CD4-positive, alpha-beta T cell treated with Interleukin-4 for 1 hour (primary cell): ENCODE measurements at regions not wholly inside any gene's neighbourhood (a gene's known extent, or its start where the extent isn't known, plus 50 kb on each side); places are given as distances from the start of the nearest gene placed in this dataset.
"Not testable (repeated sequence)": the region's sequence is repeated elsewhere in the genome, so short reads cannot be mapped to it uniquely, and the experiment has no call there.

Source experiments
- DNase-seq, 2 donors: peaks; one replicate each; pipeline ENCODE4 v3.0.0-alpha.2; 2020 to 2022

DNA sequence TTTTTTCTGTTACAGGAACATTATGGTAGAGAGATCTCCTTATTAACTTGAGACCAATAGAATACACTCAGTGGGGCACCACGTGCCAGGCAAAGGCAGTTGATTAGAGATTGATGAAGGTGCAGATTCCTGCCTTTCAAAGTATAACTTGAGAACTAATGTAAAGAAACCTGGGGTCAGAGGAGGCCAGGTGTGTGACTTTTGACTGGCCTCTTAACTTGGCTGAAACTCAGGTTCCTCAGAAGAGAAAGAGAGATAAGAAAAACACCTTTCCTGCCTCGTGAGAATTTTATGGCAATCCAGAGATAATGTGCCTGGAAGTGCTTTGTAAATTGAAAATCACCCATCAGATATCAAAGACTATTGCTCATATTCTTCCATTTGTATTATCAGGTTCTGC lies 110.7 kb upstream of the GZMB start:
- DNase-seq: no peak

GRCh38 chr14:24741871-24742270 lies 107.9 kb upstream of the GZMB start:
- no peak for DNase-seq

- no peak for DNase-seq
Observed at GRCh38 chr14:24735984-24736630, 102.1 kb upstream of the GZMB start.

DNA sequence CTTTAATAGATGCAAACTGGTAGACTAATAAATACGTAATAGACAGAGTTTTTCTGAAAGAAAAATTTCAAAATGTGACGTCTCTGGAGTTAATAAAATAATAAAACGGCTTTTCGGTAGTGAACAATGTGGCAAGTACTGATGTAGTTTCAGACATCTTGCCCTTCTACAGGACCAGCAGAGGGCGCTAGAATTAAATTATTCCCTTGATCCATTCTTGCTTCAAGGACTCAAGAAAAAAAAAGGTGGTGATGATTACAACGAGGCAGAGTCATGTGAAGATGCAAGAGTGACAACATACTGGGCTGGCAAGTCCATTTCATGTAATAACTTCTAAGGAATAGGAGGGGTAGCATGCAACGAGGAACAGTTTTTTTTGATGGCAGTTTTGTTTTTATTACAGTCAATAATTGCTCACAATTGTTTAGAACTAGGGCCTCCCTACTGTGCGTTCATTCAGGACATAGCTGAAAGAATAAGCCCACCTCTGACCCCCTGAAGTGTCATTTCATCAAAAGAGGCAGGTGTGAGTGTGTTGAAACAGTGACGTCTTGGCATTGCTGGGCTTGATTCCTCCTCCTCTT lies 101.0 kb upstream of the GZMB start:
- DNase-seq: peak in 1 of 2 donors; percentile 48

- no peak for DNase-seq
Observed at GRCh38 chr14:24726480-24726879, 92.5 kb upstream of the GZMB start.

- DNase-seq: no peak
Observed at GRCh38 chr14:24725311-24725710, 91.3 kb upstream of the GZMB start.

DNA sequence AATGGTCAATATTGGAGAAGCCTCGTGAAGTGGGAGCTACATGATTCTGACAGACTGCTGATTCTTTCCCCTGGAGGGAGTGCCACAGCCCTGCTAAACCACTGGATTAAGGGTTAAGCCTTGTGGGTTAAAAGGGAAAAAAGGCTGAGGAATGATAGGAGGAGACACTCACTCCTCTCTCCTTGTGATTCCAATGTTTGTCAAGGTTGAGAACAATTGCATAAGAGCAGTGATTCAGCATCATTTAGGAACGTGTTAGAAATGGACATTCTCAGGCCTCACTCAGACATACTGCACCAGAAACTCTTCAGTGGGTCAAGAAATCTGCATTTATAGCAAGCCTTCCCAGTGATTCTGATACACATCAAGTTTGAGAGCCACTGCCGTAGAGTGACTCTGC lies 87.8 kb upstream of the GZMB start:
- DNase-seq: no peak

DNA sequence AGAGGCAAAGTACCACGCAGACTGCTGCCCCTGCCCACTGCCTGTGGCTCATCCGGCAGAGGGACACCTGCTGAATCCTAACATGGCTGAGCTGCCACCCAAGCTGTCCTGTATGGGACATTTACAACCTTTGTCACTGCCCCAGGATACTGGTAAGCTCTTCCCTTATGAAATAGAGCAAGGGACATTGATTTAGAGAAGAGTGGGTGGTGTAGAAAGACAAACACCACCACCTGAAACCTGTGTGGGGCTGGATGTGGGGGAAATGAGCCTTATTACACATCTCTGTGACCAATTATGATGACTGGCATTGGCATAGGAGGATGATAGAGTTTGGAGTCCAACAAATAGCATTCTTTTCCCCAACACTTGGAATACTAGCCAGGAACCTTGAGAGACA lies 81.2 kb upstream of the GZMB start:
- no peak for DNase-seq

DNA sequence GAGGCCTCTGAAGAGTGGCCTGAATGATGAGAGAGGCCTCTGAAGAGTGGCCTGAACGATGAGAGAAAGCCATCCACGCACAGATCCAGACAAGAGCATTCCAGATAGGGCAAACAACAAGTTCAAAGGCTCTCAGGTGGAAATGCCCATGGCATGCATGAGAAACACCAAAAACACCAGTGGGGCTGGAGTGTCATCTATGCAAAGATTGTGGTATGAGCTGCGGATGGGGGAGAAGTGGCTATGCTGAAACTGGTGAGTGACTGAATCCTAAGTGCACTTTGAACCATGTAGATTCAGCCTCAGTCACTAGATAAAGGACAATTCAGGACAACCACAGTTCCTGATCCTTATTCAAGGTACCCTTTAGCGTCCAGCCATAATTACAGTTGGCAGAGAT lies 79.4 kb upstream of the GZMB start:
- DNase-seq: no peak

DNA sequence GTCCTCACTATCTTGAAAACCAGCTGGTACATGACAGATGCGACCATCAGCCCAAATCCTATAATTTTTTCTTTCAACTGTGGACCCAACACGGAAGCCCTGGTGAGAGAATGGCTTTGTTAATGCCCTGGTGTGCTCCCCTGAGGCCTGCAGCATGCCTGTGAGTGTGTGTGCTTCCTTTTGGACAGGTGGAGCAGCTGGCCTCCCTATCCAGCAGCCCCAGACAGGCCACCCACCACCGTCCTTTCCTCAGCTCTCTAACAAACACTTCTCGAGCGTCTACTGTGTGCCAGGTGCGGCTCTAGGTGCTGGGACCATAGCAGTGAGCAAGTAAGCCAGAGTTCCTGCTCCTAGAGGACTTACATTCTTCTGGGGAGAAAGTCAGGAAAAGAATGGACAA lies 78.9 kb upstream of the GZMB start:
- no peak for DNase-seq

DNA sequence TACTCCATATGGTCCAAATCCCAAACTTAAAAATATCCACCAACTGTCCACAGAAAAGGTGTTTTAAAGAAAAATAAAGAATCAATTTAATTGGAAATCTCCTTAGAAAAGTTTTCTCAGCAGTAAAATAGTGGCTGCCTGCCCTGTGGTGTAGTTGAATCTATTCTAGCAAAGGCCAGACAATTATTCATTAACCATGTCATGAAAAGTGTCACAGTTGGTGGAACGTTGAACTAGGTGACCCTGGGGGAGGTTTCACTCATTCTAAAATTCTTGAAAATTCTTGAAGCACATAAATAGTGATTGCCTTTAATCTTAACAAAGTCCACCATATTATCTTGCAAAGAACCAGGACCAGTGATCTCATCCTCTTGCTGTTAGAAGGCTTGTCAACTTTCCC lies 78.4 kb upstream of the GZMB start:
- no peak for DNase-seq

DNA sequence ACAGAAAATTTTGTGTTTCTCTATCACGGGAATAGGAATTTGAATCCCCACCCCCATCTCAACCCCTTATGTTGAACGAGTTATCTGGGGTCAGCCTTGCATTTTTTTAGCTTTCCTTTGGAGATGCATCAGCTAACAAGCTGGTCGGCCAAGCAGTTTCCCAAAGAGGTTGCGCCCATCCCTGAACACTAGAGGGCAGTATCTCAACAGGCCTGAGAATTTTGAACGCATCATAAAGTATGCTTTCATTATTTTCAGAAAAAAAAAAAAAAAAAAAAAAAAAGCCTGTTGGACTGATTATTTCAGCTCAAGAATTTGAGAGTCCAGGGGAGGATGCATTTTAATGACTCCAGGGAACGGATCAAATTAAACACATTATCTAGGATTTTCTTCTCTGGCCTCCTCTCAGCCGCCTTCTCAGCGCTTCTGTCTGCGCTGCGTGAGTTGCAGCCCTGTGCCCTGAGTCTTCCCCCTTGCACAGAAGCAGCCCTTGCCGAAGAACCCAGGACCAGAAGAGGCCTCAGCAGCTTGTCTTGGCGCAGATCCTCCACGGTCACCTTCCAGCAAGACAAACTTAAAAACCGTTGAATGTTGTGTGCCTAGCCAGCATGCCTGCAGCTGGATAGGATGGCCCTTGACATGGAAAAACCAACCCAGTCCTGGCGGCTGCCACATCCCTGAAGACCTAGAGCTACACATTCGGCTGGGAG lies 76.6 kb upstream of the GZMB start:
- peak; percentile 65 to 72 for DNase-seq

GRCh38 chr14:24708684-24709083 lies 74.7 kb upstream of the GZMB start:
- no peak for DNase-seq

GRCh38 chr14:24706351-24706750 lies 72.4 kb upstream of the GZMB start:
- DNase-seq: no peak

- DNase-seq: no peak
Observed at GRCh38 chr14:24705840-24706239, 71.8 kb upstream of the GZMB start.

- DNase-seq: no peak
Observed at GRCh38 chr14:24701062-24701461, 67.1 kb upstream of the GZMB start.

- DNase-seq: no peak
Observed at GRCh38 chr14:24700511-24700910, 66.5 kb upstream of the GZMB start.

- DNase-seq: no peak
Observed at GRCh38 chr14:24699052-24699451, 65.1 kb upstream of the GZMB start.

GRCh38 chr14:24696280-24696920 lies 62.4 kb upstream of the GZMB start:
- DNase-seq: not testable (repeated sequence)

- DNase-seq: peak; percentile 32 to 55
Observed at GRCh38 chr14:24695265-24696241, 61.6 kb upstream of the GZMB start.

DNA sequence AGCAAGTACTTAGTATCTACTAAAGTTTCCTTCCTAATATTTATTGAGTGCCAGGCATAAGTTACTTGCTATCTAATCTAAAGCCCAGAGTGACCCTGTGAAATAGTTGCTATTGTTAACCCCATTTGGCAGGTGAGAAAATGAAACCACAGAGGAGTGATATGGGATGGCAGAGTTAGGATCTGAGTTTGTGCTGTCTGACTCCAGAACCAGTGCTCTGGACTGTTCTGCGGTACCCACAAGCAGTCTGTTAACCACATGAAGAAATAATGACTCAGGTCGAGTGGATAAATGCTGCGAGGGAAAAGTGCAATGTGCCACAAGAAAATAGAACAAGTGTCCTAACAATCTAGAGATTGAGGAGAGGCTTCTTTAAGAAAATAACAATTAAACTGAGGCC lies 60.7 kb upstream of the GZMB start:
- DNase-seq: peak in 1 of 2 donors; percentile 30

DNA sequence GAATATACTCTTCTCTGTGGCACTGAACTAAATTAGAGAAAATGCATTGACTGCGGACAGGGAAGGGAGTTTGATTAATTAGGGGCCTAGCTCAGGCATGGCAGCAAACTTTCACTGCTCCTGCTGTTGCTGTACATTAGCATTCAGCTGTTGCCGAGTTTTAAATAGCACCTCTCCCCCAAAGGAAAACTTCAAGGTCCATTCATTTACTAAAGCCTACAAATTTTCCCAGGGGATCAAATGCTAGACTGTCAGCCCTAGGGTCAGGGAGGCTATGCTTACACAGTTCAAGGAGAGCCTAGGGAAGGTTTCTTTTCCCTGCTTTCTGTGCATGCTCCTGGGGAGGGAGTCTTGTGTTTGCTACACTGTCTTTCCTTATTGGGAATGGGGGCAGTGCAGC lies 60.0 kb upstream of the GZMB start:
- no peak for DNase-seq

DNA sequence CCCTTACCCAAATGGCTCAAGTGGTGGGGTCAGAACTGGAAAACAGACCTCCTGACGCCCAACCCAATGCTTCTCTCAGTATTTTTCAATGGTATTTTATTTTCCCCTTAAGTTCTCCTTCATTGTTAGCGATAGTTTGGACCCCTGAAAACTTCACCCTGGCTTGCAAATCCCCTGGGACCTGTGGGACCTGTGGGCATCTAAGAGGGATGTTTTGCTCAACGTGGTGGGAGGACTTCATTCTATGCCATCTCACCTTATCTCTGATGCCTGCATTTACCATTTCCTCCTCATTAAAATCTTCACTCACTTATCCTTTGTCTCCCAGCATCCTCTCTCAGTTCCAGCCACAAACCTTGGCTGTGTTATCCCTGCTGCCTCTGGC lies 59.4 kb upstream of the GZMB start:
- DNase-seq: no peak
